ENCODE measurements at regions not wholly inside any gene's neighbourhood (a gene's known extent, or its start where the extent isn't known, plus 50 kb on each side); places are given as distances from the start of the nearest gene placed in this dataset.

DNA sequence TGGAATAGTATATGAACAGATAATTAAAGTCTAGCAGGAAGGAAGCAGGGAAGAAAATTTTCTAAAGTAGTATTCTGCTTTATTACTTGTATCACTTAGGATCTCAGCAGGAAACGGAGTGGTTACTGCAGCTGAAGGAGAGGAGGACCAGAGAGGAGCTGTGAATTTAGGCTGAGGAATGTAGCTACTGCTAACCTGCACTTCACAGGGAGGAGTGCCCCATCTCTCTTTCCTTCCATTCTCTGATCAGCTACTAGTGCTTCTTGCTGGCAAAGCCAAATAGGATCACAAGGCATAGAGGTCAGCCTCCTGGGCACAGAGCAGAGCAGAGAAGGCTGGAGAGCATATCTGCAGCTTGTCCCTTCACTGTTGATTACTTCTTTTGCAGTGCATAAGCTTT, 205.3 kb upstream of the ASCC3 start:
- no peak overlapping the region for H3K4me3 Mint-ChIP-seq
- no peak overlapping the region for H3K27ac ChIP-seq (ENCODE audit: insufficient read length, low read depth, low read length)

More for the DNA sequence above, 205.3 kb upstream of the ASCC3 start:
- H2BK5ac ChIP-seq (ENCODE audit: insufficient read length, low read length), result no peak overlapping the region
- H4K5ac ChIP-seq (ENCODE audit: insufficient read length, low read depth, low read length), result no peak overlapping the region
- no peaks in the 10 kb centered on the region for H3K79me1 ChIP-seq (ENCODE audit: insufficient read depth, low read depth, low read length, poor library complexity, severe bottlenecking)
- no peaks in the 10 kb centered on the region for H3K79me2 ChIP-seq (ENCODE audit: insufficient read depth, low read length)
- no peak overlapping the region for H2BK15ac ChIP-seq (ENCODE audit: low read depth, low read length)
- H3K4me1 ChIP-seq (ENCODE audit: insufficient read depth, low read length), result peaks cover 5% of the 10 kb centered on the region; the same call in 1 of the 2 replicates
- no peak overlapping the region for H3K18ac ChIP-seq (ENCODE audit: insufficient read length, low read depth, low read length)
- H3T11ph ChIP-seq (ENCODE audit: low read length), result no peak overlapping the region
- Mint-ChIP-seq H3K4me1 (peaks cover 43 to 44% of the 10 kb centered on the region in 2 experiments), H3K27me3 (ENCODE audit: low read depth) (no peaks in the 10 kb centered on the region), H3K27ac (peak overlapping the region in 1 of 3 experiments; percentile 94; a peak in 3 of 7 replicates), H3K9me3 (peaks cover 8 to 10% of the 10 kb centered on the region in 2 experiments), H3K36me3 (ENCODE audit: insufficient read depth in 1 of 3, low read depth in 3 of 3) (peaks cover 0 to 10% (median 0%) of the 10 kb centered on the region in 3 experiments; a peak in 4 of 7 replicates)
- no peak overlapping the region for H3K4me2 ChIP-seq (ENCODE audit: insufficient read depth, insufficient read length, low read length)
- H3K23me2 ChIP-seq (ENCODE audit: insufficient read length, low read depth, low read length, poor library complexity, severe bottlenecking), result no peaks in the 10 kb centered on the region
- no peak overlapping the region for H3K9ac ChIP-seq (ENCODE audit: extremely low read depth, insufficient read length, low read length)
- H3K14ac ChIP-seq (ENCODE audit: insufficient read depth, low read length), result no peak overlapping the region
- no peaks in the 10 kb centered on the region for H3K27me3 ChIP-seq (ENCODE audit: insufficient read depth, low read length)
- H4K91ac ChIP-seq (ENCODE audit: insufficient read length, low read depth, low read length), result no peak overlapping the region
- H2AK5ac ChIP-seq (ENCODE audit: insufficient read length, low read length), result no peak overlapping the region
- no peak overlapping the region for H3K56ac ChIP-seq (ENCODE audit: insufficient read length, low read depth, low read length)
- H2BK20ac ChIP-seq (ENCODE audit: low read depth, low read length, poor library complexity, severe bottlenecking), result no peak overlapping the region
- no peak overlapping the region for H2BK120ac ChIP-seq (ENCODE audit: low read depth, low read length, poor library complexity, severe bottlenecking)
- TF ChIP-seq, protein P1, sequence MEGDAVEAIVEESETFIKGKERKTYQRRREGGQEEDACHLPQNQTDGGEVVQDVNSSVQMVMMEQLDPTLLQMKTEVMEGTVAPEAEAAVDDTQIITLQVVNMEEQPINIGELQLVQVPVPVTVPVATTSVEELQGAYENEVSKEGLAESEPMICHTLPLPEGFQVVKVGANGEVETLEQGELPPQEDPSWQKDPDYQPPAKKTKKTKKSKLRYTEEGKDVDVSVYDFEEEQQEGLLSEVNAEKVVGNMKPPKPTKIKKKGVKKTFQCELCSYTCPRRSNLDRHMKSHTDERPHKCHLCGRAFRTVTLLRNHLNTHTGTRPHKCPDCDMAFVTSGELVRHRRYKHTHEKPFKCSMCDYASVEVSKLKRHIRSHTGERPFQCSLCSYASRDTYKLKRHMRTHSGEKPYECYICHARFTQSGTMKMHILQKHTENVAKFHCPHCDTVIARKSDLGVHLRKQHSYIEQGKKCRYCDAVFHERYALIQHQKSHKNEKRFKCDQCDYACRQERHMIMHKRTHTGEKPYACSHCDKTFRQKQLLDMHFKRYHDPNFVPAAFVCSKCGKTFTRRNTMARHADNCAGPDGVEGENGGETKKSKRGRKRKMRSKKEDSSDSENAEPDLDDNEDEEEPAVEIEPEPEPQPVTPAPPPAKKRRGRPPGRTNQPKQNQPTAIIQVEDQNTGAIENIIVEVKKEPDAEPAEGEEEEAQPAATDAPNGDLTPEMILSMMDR (conservative IDR thresholded peaks at IDR 0.05), result no peak
- no CpG with 5 or more reads among the region's 1 CpG for WGBS (ENCODE audit: extremely low coverage, insufficient read length, low lambda C conversion rate)
- H2BK12ac ChIP-seq (ENCODE audit: insufficient read length, low read depth, low read length), result no peak overlapping the region
- DNase-seq, result peak; percentile 55
- H4K20me1 ChIP-seq (ENCODE audit: control insufficient read depth, insufficient read depth, insufficient read length), result no peaks in the 10 kb centered on the region
- H3K23ac ChIP-seq (ENCODE audit: insufficient read length, low read depth, low read length), result no peak overlapping the region
- H3K4ac ChIP-seq (ENCODE audit: low read depth, low read length), result no peak overlapping the region
- no peak overlapping the region for H4K8ac ChIP-seq (replicated peaks; ENCODE audit: insufficient read length, low read depth, low read length)
- H2AFZ ChIP-seq (ENCODE audit: low read length), result no peak overlapping the region
- H3K9me3 ChIP-seq (ENCODE audit: control insufficient read depth, low read depth, low read length), result no peaks in the 10 kb centered on the region

Data from H9 (cell line).